Activated naive CD4-positive, alpha-beta T cell treated with anti-CD3 and anti-CD28 coated beads, Interleukin-2, amount 50 U/mL, for 24 hours (primary cell): ENCODE measurements at regions not wholly inside any gene's neighbourhood (a gene's known extent, or its start where the extent isn't known, plus 50 kb on each side); places are given as distances from the start of the nearest gene placed in this dataset.
"Not testable (repeated sequence)": the region's sequence is repeated elsewhere in the genome, so short reads cannot be mapped to it uniquely, and the experiment has no call there.

ENCODE experiments used
- H3K27ac Mint-ChIP-seq: one replicate; pipeline ENCODE4 v1.8.0; 2021; ENCODE audit warnings: mild to moderate bottlenecking, mixed read lengths
- H3K27me3 Mint-ChIP-seq: one replicate; pipeline ENCODE4 v1.8.0; 2021; ENCODE audit warnings: mixed read lengths
- H3K36me3 Mint-ChIP-seq: one replicate; pipeline ENCODE4 v1.8.0; 2021; ENCODE audit warnings: mixed read lengths
- H3K4me1 Mint-ChIP-seq: one replicate; pipeline ENCODE4 v1.8.0; 2021; ENCODE audit warnings: mixed read lengths
- H3K4me3 Mint-ChIP-seq: one replicate; pipeline ENCODE4 v1.8.0; 2021; ENCODE audit warnings: mild to moderate bottlenecking, mixed read lengths
- H3K9me3 Mint-ChIP-seq: one replicate; pipeline ENCODE4 v1.8.0; 2021; ENCODE audit warnings: mixed read lengths

DNA sequence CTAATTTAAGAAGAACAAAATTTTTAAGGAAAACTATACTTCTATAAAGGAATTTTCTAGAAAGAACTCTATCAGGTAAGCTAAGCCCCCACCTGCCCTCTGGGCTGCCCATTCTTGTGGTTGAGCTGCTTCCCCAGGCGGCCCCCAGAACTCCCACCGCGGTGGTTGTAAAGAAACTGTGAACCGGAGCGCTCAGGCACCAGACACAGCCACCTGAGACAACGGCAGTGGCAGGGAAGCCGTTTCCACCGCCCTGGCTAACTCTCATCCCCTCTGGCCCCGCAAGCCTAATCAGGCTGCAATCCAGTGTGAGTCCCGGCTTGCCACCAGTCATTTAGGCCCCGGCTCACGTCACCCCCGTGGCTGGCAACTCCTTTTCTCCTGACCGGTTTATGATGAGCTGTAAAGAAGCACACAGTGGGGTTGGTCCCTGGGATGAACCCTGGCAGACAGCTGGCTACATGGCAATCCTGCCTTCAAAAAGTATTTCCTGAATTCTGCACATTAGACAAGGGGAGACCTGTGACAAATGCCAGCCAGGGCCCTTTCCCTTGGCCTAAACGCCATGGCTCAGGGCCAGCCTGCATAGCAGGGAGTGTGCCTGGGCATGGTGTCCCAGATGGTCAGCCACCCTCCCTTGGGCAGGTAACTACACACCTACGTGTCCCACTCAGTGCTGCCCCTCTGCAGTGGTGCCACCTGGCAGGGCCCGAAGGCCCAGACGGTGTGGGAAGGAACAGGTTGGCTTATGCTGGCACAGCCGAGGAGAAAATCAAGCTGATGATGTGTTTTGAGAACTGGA is 63.8 kb upstream of the GPR31 start:
- Mint-ChIP-seq H3K27ac (no peak overlapping the region), H3K9me3 (no peaks in the 10 kb centered on the region), H3K27me3 (peaks cover 2% of the 10 kb centered on the region), H3K36me3 (no peaks in the 10 kb centered on the region), H3K4me1 (no peaks in the 10 kb centered on the region), H3K4me3 (no peak overlapping the region)

DNA sequence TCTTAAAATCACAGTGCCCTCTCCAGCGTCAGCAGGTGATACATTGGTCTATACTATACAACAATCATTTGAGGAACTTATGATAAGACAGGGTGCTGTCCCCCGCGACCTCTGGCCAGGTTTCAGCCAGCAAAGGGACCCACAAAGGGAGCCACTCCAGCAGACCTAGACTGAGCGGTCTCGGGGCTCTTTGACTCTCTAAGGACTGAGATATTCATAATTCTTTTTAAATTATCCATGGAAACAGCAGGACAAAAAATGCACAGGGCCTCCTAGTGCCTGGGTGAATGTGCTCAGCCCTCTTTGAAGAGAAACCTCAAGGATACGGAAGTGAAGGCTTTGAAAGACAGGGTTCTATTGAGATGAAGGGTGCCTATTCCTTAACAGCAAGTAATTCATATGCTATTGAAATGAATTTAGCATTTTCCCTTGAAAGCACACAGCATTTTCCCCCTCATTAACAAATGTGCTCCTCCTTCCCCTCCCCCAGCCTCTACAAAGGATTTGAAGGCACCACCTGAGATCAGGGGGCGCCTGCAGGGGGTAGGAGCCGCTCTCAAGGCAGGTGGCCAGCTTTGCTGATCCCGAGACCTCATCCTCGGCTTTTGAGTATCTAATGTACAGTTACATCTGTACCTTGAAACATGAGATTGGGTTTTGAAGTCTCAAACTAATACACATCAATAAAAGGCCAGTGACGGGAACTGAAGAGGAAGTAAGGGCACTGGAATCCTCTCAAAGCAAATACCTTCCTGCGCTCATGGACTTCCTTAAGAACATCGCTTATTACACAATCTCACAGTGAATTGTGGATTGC is 65.3 kb upstream of the UNC93A start:
- not testable (repeated sequence) for H3K4me3 Mint-ChIP-seq, H3K36me3 Mint-ChIP-seq

DNA sequence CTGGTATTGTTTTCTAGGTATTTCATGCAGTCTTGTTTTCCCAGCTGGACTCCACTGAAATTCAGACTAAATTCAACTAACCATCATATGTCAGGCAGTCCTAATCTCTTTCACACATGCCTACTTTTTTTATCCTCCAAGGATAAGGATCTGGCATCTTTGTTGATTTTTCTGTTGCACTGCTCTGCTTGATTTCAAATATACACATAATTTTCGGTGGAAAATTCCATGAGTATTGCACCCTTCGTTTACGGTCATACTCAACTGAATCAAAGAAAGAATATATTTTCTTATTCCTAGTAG is 64.8 kb upstream of the UNC93A start:
- H3K9me3 Mint-ChIP-seq = no peaks in the 10 kb centered on the region

More for the DNA sequence above, 65.3 kb upstream of the UNC93A start:
- not testable (repeated sequence) for H3K27me3 Mint-ChIP-seq, H3K4me1 Mint-ChIP-seq, H3K9me3 Mint-ChIP-seq, H3K27ac Mint-ChIP-seq

DNA sequence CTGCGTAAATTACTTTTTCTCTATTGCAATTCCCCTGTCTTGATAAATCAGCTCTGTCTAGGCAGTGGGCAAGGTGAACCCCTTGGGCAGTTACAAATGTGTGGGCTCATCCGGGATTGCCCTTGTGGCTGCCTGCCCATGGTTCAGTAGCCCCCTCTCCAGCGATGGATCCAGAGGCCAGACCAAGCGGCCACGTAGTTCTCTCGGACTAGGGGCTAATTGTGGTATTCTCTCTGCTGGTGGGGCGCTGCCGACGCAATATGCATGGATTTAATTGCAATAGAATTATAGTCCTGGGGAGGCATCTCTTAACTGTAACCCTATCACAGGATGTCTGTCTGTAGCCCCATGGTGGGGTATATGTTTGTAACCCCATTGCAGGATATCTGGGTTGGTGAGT is 64.3 kb upstream of the UNC93A start:
- Mint-ChIP-seq H3K4me1 (no peaks in the 10 kb centered on the region), H3K27me3 (peaks cover 9% of the 10 kb centered on the region), H3K36me3 (no peaks in the 10 kb centered on the region), H3K9me3 (no peaks in the 10 kb centered on the region), H3K27ac (peak overlapping the region; percentile 68), H3K4me3 (no peak overlapping the region)

More for the DNA sequence above, 64.8 kb upstream of the UNC93A start:
- Mint-ChIP-seq H3K4me1 (no peaks in the 10 kb centered on the region), H3K36me3 (no peaks in the 10 kb centered on the region), H3K27me3 (peaks cover 9% of the 10 kb centered on the region), H3K27ac (no peak overlapping the region), H3K4me3 (no peak overlapping the region)

DNA sequence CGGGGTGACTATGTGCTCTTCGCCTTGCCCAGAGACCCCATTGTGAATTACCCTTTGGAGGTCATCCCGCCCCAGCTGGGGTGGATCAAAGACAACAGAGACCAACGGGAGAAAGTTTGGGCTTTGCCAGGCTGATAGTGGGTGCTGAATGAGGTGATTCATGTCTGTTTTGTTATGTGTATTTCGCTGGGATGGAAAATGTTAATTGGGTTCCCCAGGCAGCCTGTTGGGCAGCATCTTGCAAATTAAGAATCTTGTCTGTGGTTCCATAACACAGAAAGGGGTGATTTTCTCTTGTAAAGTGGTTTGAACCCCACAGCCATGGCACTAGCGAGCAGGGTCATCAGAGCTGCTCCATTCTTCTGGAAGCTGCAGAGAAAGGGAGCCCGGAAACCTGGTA is 63.1 kb upstream of the UNC93A start:
- Mint-ChIP-seq H3K4me1 (no peaks in the 10 kb centered on the region), H3K27ac (no peak overlapping the region), H3K36me3 (no peaks in the 10 kb centered on the region), H3K9me3 (no peaks in the 10 kb centered on the region), H3K4me3 (no peak overlapping the region), H3K27me3 (peaks cover 10% of the 10 kb centered on the region)

DNA sequence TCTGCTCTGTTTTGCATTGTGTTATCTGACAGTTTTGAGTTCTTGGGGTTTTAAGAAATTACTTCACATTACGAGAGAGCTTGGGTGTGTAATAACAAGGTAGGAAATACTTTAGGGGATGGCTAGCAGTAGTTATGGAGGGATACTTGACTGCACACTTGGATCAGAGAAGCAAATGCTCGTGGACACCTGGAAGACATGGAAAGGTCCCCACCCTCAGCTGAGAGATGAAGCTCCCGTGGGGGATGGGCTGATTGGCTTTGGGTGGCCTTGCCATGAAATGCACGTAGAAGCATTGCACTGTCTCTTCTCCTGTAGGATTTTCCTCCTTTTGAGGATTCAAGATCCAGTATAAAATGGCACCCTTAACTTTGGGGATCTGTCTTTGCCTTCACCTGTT is 61.5 kb upstream of the UNC93A start:
- Mint-ChIP-seq H3K4me1 (no peaks in the 10 kb centered on the region), H3K27me3 (peaks cover 15% of the 10 kb centered on the region), H3K27ac (no peak overlapping the region), H3K4me3 (no peak overlapping the region), H3K36me3 (no peaks in the 10 kb centered on the region), H3K9me3 (no peaks in the 10 kb centered on the region)

DNA sequence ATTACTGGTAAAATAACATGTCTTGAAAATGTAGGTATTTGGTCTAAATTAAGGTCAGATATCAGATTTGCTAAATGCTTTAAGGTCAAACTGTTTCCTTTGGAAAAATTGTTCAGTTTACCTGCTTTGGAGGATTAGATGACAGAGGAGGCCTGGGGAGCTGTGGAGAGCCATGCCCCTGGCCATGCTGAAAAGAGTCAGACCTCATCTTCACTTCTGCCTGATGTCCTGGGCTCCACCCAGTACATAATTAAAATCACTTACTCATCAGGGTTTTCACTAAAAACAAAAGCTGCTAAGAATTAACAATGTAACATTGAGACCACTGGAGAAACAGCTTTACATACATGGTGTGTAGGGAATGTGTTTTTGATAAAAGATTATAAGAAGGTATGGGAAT is 60.8 kb upstream of the UNC93A start:
- H3K36me3 Mint-ChIP-seq = no peaks in the 10 kb centered on the region
- H3K9me3 Mint-ChIP-seq = no peaks in the 10 kb centered on the region
- no peak overlapping the region for H3K27ac Mint-ChIP-seq
- H3K27me3 Mint-ChIP-seq = peaks cover 16% of the 10 kb centered on the region
- H3K4me3 Mint-ChIP-seq = no peak overlapping the region
- H3K4me1 Mint-ChIP-seq = no peaks in the 10 kb centered on the region

DNA sequence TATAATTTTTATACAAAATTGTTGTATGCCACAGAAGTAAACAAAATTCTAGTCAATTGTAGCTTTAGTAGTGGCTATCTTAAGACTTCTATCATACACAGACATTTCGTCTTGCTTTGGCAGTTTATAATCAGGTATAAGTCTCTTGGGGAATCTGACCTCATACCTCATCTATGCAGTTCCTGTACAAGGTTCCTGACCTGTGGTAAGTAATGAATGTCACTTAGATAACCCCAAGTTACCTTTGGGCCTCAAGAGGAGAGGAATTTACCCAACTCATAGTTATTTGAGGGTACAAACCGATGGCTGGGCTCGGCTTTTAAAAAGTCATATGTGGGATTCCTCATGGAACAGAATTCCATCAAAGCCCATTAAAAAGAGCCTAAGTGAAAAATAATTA is 58.8 kb upstream of the UNC93A start:
- H3K4me1 Mint-ChIP-seq = no peaks in the 10 kb centered on the region

DNA sequence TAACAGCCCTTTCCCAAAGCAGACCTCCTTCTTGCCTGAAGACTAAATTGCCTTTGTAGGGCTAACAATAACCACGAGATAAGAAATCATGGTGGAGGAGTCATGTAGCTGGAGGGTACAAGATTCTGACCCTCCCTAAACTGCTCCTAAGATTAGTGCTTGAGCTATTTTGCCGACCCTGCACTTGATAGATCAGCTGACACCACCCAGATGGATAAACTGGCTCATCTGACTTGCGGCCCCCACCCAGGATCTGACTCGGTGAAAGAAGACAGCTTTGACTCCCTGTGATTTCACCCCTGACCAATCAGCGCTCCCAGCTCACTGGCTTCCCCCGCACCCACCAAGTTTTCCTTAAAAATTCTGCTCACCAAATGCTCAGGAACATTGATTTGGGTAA is 57.6 kb upstream of the UNC93A start:
- no peak overlapping the region for H3K4me3 Mint-ChIP-seq
- no peak overlapping the region for H3K27ac Mint-ChIP-seq
- no peaks in the 10 kb centered on the region for H3K9me3 Mint-ChIP-seq
- no peaks in the 10 kb centered on the region for H3K36me3 Mint-ChIP-seq
- H3K4me1 Mint-ChIP-seq = no peaks in the 10 kb centered on the region
- H3K27me3 Mint-ChIP-seq = peaks cover 13% of the 10 kb centered on the region

More for the DNA sequence above, 58.8 kb upstream of the UNC93A start:
- H3K4me3 Mint-ChIP-seq = no peak overlapping the region
- H3K9me3 Mint-ChIP-seq = no peaks in the 10 kb centered on the region
- no peaks in the 10 kb centered on the region for H3K36me3 Mint-ChIP-seq
- peaks cover 13% of the 10 kb centered on the region for H3K27me3 Mint-ChIP-seq
- no peak overlapping the region for H3K27ac Mint-ChIP-seq

DNA sequence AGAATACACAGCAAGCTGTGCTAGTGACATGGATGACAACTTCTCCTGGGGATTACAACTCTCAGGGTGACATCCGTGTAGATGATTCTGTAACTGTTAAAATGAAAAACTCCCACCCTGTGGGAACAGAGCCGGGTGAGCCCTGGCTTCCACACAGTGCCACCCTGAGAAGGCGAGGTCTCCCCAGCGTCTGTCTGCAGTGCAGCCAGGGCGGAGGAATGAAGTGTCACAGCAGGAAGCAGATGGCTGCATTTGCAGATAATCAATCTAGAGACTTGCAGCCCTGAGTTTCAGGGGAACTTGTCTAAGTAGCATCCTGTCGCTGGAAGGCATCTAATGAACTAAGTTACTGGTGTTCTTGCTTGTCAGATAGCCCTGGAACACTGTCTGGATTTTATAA is 56.5 kb upstream of the UNC93A start:
- not testable (repeated sequence) for H3K36me3 Mint-ChIP-seq, H3K4me3 Mint-ChIP-seq, H3K27ac Mint-ChIP-seq, H3K9me3 Mint-ChIP-seq, H3K4me1 Mint-ChIP-seq
- H3K27me3 Mint-ChIP-seq = peaks cover 11% of the 10 kb centered on the region

DNA sequence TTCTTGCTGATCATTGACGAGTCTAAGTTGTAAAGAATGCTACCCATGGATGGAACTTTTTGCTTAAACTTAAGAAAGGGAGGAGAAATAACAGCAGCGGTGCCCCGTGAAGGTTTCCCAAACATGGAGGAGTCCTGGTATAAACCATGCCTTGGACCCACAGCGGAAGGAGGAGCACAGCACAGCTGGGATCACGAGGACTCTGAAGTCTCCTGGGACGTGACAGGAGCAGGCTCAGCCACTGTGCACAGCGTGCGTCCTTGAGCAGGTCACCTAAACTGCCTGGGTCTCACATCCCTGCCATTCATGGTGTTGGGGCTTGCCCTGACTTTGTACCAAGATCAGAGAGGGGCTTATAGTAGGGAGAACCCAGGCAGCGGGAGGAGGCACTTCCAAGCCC is 56.1 kb upstream of the UNC93A start:
- Mint-ChIP-seq H3K4me1 (no peaks in the 10 kb centered on the region), H3K27me3 (peaks cover 11% of the 10 kb centered on the region), H3K27ac (no peak overlapping the region), H3K36me3 (no peaks in the 10 kb centered on the region), H3K4me3 (no peak overlapping the region), H3K9me3 (no peaks in the 10 kb centered on the region)

DNA sequence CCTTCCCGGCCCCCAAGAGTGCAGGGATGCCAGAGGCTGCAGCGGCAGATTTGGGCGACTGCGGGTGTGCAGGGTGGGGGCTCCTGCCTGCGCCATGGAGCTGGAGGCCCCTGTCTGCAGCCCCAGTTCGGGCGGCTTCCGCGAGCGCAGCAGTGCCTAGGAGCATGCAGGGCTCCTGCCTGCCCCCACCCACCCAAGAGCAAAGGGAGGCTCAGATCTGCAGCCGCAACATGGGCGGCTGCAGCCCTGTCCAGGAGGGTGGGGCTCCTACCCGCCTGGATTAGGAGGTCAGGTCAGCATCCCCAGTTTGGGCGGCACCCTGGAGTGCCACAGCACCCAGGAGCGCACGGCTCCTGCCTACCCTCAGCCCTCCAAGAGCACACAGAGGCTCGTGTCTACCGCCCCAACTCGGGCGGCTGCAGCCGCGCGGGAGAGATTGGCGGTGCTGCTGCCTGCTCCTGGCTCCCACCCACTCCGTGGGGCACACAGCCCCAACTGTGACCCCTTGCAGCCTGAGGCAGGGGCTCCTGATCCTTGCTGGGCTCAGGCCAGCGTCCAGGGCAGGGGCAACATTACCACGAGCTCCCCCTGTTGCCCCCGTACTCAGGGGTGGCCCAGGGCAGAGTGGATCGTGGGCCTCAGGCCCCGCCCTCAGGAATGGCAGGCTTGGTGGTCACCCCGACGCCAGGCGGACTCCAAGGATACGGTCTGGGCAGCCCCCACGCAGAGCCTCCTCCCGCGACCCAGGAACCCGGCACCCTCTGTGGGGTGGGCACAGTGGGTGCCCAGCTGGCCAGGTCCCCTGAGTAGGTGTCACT is 55.5 kb upstream of the UNC93A start:
- Mint-ChIP-seq H3K27me3 (peaks cover 11% of the 10 kb centered on the region), H3K36me3 (no peaks in the 10 kb centered on the region), H3K27ac (no peak overlapping the region), H3K4me1 (no peaks in the 10 kb centered on the region), H3K9me3 (no peaks in the 10 kb centered on the region), H3K4me3 (no peak overlapping the region)

DNA sequence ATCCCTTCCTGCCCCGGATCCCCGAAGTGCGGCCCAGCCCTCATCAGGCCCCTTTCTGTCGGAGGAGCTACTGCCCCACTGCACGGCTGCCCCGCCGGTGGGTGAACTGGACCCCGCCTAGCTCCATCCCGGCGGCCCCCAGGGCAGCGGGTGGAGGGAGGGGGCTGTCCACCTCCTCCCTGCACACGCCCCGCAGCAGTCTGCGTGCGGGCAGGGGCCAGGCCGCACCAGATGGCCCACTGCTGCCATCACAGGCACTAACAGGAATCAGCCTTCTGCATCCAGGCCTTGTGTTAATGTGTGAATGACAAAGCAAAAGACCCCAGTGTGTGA is 54.9 kb upstream of the UNC93A start:
- Mint-ChIP-seq H3K4me3 (no peak overlapping the region), H3K27me3 (peaks cover 9% of the 10 kb centered on the region), H3K36me3 (no peaks in the 10 kb centered on the region), H3K9me3 (no peaks in the 10 kb centered on the region), H3K4me1 (no peaks in the 10 kb centered on the region), H3K27ac (no peak overlapping the region)

DNA sequence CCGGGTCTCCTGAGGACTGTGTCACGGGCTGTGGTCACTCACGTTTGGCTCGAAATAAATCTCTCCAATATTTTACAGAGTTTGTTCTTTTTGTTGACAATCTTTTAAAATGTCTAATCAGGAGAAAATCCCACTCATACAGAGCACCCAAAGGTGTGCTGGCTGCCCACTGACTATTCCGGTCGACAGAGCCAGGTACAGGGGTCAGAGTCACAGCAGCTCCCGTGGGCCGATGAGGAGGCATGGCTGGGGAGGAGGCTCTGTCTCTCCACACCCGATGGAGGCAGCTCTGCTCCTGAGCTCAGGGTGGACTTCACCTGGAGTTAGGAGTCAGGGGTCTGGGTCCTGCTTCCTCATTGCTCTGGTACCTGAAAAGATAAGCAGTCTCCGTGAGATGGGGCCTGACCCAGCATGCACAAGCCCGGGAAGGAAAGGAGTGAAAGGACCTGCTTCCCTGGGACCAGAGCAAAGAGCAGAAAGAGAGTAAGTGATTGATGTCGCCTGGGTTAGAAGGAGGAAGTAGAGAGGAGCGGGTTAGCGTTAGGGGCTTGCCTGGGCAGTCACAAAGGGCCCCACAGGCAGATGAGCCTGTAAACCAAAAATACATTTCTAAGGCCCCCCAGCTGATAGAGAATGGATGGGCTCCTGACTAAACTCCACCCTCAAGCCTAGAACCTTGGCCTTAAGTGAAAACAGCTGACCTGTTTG is 53.5 kb upstream of the UNC93A start:
- H3K9me3 Mint-ChIP-seq = no peaks in the 10 kb centered on the region
- no peaks in the 10 kb centered on the region for H3K4me1 Mint-ChIP-seq
- no peak overlapping the region for H3K4me3 Mint-ChIP-seq
- H3K36me3 Mint-ChIP-seq = no peaks in the 10 kb centered on the region
- peaks cover 8% of the 10 kb centered on the region for H3K27me3 Mint-ChIP-seq
- no peak overlapping the region for H3K27ac Mint-ChIP-seq

DNA sequence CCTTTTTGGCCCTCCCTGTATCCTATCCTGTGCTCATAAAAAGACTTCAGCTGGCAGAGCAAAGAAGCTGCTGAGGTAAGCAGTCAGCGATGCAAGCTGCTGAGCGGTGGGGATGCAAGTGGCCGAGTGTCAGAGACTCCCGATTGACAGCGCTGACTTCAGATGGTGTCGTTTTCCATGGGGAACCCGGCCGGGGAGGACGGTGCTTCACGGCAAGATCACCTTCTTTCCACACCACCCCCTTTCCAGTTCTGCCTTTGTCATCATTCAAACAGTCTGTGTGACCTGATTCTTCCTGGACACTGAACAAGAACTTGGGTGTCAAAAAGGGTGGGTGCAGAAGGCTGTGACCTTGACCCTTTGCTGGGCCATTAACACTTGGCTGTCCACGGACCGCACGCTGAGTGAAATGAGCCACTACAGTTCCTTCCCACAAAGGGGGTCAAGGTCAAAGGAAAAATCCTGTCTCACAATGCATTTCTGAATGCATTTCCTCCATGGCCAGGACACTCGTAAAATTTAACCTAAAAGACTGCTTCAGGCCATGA is 52.9 kb upstream of the UNC93A start:
- peaks cover 6% of the 10 kb centered on the region for H3K27me3 Mint-ChIP-seq
- H3K4me3 Mint-ChIP-seq = no peak overlapping the region
- H3K9me3 Mint-ChIP-seq = no peaks in the 10 kb centered on the region
- H3K27ac Mint-ChIP-seq = no peak overlapping the region
- H3K36me3 Mint-ChIP-seq = no peaks in the 10 kb centered on the region
- H3K4me1 Mint-ChIP-seq = no peaks in the 10 kb centered on the region
